ENCODE measurements at regions not wholly inside any gene's neighbourhood (a gene's known extent, or its start where the extent isn't known, plus 50 kb on each side); places are given as distances from the start of the nearest gene placed in this dataset.
A peak's percentile ranks its signal among the peaks of the same experiment; 100 is the strongest.

DNA sequence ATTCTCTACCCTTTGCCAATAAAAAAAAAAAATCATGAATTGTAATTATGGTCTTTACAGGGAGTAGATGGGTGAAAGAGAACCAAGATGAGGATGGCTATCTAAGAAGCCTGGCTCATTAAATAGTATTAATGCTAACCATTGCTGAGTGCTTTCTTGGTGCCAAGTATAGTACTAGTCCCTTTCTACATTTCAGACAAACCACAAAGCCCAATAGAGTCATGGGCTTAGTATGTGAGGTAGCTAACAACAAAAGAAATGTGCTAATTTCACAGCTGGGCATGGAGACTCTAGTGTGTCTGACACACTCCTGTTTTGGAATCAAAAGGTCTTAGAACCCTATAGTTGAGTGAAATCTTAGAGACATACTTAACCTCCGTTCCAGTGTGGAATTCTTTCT lies 84.5 kb upstream of the ESRRG start:
- Mint-ChIP-seq H3K4me3 (no peak overlapping the region), H3K36me3 (ENCODE audit: low read depth) (no peaks in the 10 kb centered on the region), H3K27ac (no peak overlapping the region), H3K27me3 (ENCODE audit: low read depth) (no peaks in the 10 kb centered on the region), H3K4me1 (peaks cover 47% of the 10 kb centered on the region), H3K9me3 (no peaks in the 10 kb centered on the region)
- TF ChIP-seq, protein P1, sequence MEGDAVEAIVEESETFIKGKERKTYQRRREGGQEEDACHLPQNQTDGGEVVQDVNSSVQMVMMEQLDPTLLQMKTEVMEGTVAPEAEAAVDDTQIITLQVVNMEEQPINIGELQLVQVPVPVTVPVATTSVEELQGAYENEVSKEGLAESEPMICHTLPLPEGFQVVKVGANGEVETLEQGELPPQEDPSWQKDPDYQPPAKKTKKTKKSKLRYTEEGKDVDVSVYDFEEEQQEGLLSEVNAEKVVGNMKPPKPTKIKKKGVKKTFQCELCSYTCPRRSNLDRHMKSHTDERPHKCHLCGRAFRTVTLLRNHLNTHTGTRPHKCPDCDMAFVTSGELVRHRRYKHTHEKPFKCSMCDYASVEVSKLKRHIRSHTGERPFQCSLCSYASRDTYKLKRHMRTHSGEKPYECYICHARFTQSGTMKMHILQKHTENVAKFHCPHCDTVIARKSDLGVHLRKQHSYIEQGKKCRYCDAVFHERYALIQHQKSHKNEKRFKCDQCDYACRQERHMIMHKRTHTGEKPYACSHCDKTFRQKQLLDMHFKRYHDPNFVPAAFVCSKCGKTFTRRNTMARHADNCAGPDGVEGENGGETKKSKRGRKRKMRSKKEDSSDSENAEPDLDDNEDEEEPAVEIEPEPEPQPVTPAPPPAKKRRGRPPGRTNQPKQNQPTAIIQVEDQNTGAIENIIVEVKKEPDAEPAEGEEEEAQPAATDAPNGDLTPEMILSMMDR (IDR thresholded peaks at IDR 0.05; ENCODE audit: unreplicated experiment in 3 of 3), result no peak

DNA sequence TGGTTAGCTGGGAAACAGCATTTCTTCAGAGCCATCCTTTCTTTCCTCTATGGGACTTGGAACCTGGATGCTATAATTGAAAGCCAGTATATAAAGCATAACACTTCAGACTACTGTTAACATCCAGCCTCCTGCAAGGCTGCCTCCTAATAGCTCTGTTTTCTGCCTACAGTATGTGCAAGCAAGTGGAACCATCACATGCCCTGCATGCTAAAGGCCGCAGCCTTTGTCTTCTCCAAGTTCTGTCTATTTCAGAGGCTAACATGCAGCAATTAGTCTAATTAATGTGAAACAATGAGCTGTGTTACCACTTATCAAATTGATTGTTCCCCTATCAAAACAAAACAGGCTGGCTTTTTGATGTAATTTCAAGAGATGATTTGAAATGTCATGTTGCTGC lies 82.7 kb upstream of the ESRRG start:
- Mint-ChIP-seq H3K36me3 (ENCODE audit: low read depth) (no peaks in the 10 kb centered on the region), H3K4me1 (peaks cover 35% of the 10 kb centered on the region), H3K9me3 (no peaks in the 10 kb centered on the region), H3K4me3 (no peak overlapping the region), H3K27ac (no peak overlapping the region), H3K27me3 (ENCODE audit: low read depth) (no peaks in the 10 kb centered on the region)
- TF ChIP-seq, protein P1 (IDR thresholded peaks at IDR 0.05; ENCODE audit: unreplicated experiment in 3 of 3), result no peak

DNA sequence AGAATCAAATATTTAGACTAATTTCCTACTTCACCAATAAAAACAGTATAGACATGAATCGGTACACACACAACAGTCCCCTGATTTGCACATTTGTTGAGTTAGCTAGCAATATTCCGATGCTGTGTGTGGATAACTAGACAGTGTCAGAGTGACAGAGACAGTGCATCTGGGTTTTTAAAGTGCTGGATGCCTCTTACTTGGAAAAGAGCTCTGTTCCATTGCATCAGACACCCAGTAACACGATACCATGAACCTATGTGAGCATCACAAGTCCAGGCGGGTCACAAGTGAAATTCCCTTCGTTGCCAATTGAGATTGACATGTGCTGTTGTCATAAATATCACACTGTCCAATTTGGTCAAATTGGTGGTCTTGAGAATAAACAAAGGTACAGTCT lies 82.0 kb upstream of the ESRRG start:
- no peaks in the 10 kb centered on the region for H3K9me3 Mint-ChIP-seq
- TF ChIP-seq, protein P1 (IDR thresholded peaks at IDR 0.05; ENCODE audit: unreplicated experiment in 3 of 3), result no peak
- H3K27me3 Mint-ChIP-seq (ENCODE audit: low read depth), result no peaks in the 10 kb centered on the region
- no peaks in the 10 kb centered on the region for H3K36me3 Mint-ChIP-seq (ENCODE audit: low read depth)
- H3K4me1 Mint-ChIP-seq, result peaks cover 34% of the 10 kb centered on the region
- H3K27ac Mint-ChIP-seq, result no peak overlapping the region
- H3K4me3 Mint-ChIP-seq, result peak overlapping the region in 1 of 3 experiments; percentile 44

DNA sequence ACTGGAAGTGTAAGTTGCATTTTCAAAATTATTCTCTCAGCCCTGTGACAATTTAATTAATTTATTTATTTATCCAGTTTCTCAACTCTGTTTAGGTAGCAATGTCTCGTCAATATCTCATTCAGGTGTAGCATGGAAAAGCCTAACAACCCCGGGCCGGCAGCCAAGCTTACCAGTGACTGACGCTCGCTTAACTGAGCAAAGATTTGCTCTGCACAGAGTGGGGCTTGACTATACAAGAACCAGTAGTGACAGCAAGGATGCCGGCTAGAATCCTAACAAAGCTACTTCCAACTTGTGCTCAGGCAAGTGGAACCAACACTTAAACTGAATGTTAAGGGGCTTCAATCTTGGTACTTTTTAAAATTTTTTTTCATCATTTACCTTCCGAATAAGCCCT lies 80.9 kb upstream of the ESRRG start:
- Mint-ChIP-seq H3K4me1 (peaks cover 31% of the 10 kb centered on the region), H3K4me3 (no peak overlapping the region), H3K27me3 (ENCODE audit: low read depth) (no peaks in the 10 kb centered on the region), H3K36me3 (ENCODE audit: low read depth) (no peaks in the 10 kb centered on the region), H3K9me3 (no peaks in the 10 kb centered on the region), H3K27ac (no peak overlapping the region)
- TF ChIP-seq, protein P1 (IDR thresholded peaks at IDR 0.05; ENCODE audit: unreplicated experiment in 3 of 3), result no peak

DNA sequence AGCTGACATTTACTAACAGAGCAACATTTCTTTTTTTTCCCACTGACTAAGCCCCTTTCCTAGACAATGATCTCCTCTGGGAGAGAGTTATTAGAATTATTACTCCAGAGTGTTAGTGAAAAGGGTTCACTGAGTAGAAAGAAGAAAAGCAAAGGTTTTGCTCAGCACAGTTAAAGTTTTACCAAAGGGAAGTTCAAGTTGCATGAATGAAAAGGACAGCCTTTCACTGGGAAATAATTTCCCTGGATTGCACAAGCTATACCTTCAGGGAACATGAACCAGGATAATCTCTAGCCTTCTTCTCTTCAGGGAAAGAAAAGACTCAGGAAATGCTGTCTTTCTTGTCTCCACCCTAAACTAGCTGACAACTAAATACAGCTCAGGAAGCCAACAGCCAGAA lies 71.4 kb upstream of the ESRRG start:
- Mint-ChIP-seq H3K4me1 (peaks cover 10% of the 10 kb centered on the region), H3K4me3 (no peak overlapping the region), H3K9me3 (no peaks in the 10 kb centered on the region), H3K27me3 (ENCODE audit: low read depth) (no peaks in the 10 kb centered on the region), H3K36me3 (ENCODE audit: low read depth) (no peaks in the 10 kb centered on the region), H3K27ac (peak overlapping the region; percentile 83 to 89 (median 83))
- TF ChIP-seq, protein P1 (IDR thresholded peaks at IDR 0.05; ENCODE audit: unreplicated experiment in 3 of 3), result no peak

DNA sequence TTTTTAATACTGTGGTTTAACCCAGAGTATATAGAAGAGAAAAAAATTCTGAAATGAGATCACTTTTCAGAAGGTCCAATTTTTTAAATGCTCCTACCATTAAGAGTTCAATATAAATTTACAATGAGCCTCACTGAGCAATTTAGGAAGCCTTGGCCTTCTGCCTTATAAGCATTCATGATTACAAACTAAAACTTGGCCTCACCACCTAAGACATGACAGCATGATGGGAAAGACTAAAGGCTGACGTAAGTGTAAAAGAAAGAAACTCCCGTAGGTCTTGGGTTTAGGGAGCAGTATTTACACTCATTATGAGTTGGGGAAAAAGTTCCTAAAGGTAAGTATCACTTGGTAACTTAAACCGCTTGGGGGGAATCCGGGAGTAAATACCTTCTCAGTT lies 70.7 kb upstream of the ESRRG start:
- Mint-ChIP-seq H3K36me3 (ENCODE audit: low read depth) (no peaks in the 10 kb centered on the region), H3K27me3 (ENCODE audit: low read depth) (no peaks in the 10 kb centered on the region), H3K4me3 (no peak overlapping the region), H3K4me1 (peaks cover 10% of the 10 kb centered on the region), H3K9me3 (no peaks in the 10 kb centered on the region), H3K27ac (peak overlapping the region; percentile 83 to 89 (median 83))
- TF ChIP-seq, protein P1 (IDR thresholded peaks at IDR 0.05; ENCODE audit: unreplicated experiment in 3 of 3), result no peak
